ENCODE measurements at regions not wholly inside any gene's neighbourhood (a gene's known extent, or its start where the extent isn't known, plus 50 kb on each side); places are given as distances from the start of the nearest gene placed in this dataset.
"Not testable (repeated sequence)": the region's sequence is repeated elsewhere in the genome, so short reads cannot be mapped to it uniquely, and the experiment has no call there.

GRCh38 chr2:171266102-171266501 is 105.4 kb upstream of the TLK1 start:
- Histone ChIP-seq H3K27me3 (ENCODE audit: control insufficient read depth, insufficient read depth, low read length) (no peaks in the 10 kb centered on the region), H3K9ac (ENCODE audit: low read length) (no peak overlapping the region), H3K36me3 (ENCODE audit: control insufficient read depth, low read depth, low read length) (no peaks in the 10 kb centered on the region), H3K4me3 (ENCODE audit: low read length) (no peak overlapping the region), H3K27ac (ENCODE audit: low read length) (no peak overlapping the region), H3K9me3 (ENCODE audit: control insufficient read depth, low read depth, low read length) (no peaks in the 10 kb centered on the region), H3K4me1 (ENCODE audit: control insufficient read depth, low read depth, low read length) (peaks cover 17% of the 10 kb centered on the region)

DNA sequence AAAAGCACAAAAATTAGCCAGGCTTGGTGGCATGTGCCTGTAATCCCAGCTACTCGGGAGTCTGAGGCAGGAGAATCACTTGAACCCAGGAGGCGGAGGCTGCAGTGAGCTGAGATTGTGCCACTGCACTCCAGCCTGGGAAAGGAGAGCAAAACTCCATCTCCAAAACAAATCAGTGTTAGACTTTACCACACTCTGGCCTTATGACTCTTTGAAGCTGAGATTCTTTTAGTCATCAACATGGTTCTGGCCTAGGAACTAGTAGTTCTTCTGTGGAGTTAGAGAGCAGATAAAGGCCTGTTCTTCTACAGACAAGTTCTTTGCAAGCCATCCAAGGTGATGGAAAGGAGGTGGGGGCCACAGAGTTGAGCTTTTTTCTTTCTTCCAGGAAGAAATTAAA is 100.8 kb upstream of the TLK1 start:
- not testable (repeated sequence) for H3K36me3 ChIP-seq (ENCODE audit: control insufficient read depth, low read depth, low read length); H3K27me3 ChIP-seq (ENCODE audit: control insufficient read depth, insufficient read depth, low read length); H3K9me3 ChIP-seq (ENCODE audit: control insufficient read depth, low read depth, low read length); H3K4me3 ChIP-seq (ENCODE audit: low read length); H3K9ac ChIP-seq (ENCODE audit: low read length); H3K27ac ChIP-seq (ENCODE audit: low read length)
- H3K4me1 ChIP-seq (ENCODE audit: control insufficient read depth, low read depth, low read length): peaks cover 28% of the 10 kb centered on the region

DNA sequence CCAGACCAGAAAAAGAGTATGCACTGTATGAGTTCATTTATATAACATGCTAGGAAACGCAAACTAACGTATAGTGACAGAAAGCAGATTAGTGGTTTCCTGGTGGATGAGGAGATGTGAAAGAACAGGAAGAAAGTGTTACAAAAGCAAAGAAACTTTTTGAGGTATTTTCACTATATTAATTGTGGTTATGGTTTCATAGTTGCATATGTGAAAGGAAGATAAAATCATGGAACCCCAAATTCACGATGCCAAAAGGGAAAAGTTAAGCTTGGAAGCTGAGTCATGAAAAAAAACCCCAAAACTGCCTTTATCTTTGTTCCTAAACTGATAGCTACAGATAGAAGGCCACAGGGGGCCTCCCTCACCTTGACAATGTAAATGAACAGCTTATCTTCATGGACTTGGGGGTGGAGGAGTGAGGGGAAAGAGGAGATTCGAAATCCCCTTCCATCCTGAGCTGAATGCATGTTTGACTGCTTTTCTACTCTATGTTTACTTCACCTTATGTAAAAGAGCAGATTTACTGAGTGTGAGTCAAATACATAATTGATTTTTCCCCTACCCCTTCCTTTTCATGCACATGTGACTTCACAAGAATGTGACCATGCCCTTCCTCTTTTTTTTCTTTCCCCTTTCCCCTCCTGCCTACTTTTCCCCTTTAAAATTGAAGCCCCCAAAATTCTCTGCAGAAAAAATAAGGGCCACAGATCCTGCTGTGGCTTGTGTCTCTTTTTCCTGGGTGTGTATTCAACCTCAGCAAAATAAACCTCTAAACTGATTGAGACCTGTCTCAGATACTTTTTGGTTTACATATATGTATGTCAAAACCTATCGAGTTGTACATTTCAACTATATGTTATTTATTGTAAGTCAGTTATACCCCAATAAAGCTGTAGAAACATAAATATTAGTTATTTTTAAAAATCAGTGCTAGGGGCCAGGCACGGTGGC is 100.1 kb upstream of the TLK1 start:
- H3K27me3 ChIP-seq (ENCODE audit: control insufficient read depth, insufficient read depth, low read length): no peaks in the 10 kb centered on the region
- peak overlapping the region; percentile 30 for H3K4me3 ChIP-seq (ENCODE audit: low read length)
- peaks cover 28% of the 10 kb centered on the region for H3K4me1 ChIP-seq (ENCODE audit: control insufficient read depth, low read depth, low read length)
- peak overlapping the region; percentile 71 for H3K27ac ChIP-seq (ENCODE audit: low read length)
- no peaks in the 10 kb centered on the region for H3K36me3 ChIP-seq (ENCODE audit: control insufficient read depth, low read depth, low read length)
- peak overlapping the region; percentile 34 for H3K9ac ChIP-seq (ENCODE audit: low read length)
- no peaks in the 10 kb centered on the region for H3K9me3 ChIP-seq (ENCODE audit: control insufficient read depth, low read depth, low read length)

DNA sequence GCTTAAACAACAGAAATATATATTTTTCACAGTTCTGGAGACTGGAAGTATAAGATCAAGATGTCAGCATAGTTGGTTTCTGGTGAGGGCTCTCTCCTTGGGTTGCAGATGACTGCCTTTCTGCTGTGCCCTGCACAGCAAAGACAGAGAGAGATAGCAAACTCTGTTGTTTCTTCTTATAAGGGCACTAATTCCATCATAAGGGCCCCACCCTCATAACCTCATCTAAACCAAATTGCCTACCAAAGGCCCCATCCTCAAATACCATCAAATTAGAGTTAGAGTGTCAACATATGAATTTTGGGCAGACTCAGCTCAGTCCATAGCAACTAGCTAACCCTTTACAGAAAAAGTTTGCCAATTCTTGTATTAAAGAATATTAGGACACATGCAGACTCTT is 94.0 kb upstream of the TLK1 start:
- Histone ChIP-seq H3K4me3 (ENCODE audit: low read length) (no peak overlapping the region), H3K36me3 (ENCODE audit: control insufficient read depth, low read depth, low read length) (no peaks in the 10 kb centered on the region), H3K27me3 (ENCODE audit: control insufficient read depth, insufficient read depth, low read length) (no peaks in the 10 kb centered on the region), H3K27ac (ENCODE audit: low read length) (no peak overlapping the region), H3K9ac (ENCODE audit: low read length) (no peak overlapping the region), H3K9me3 (ENCODE audit: control insufficient read depth, low read depth, low read length) (no peaks in the 10 kb centered on the region), H3K4me1 (ENCODE audit: control insufficient read depth, low read depth, low read length) (peaks cover 5% of the 10 kb centered on the region)

- Histone ChIP-seq H3K9me3 (ENCODE audit: control insufficient read depth, low read depth, low read length) (no peaks in the 10 kb centered on the region), H3K9ac (ENCODE audit: low read length) (no peak overlapping the region), H3K4me3 (ENCODE audit: low read length) (no peak overlapping the region), H3K27ac (ENCODE audit: low read length) (no peak overlapping the region), H3K27me3 (ENCODE audit: control insufficient read depth, insufficient read depth, low read length) (no peaks in the 10 kb centered on the region), H3K36me3 (ENCODE audit: control insufficient read depth, low read depth, low read length) (no peaks in the 10 kb centered on the region), H3K4me1 (ENCODE audit: control insufficient read depth, low read depth, low read length) (peaks cover 5% of the 10 kb centered on the region)
Measured at GRCh38 chr2:171253900-171254650, 93.4 kb upstream of the TLK1 start.

GRCh38 chr2:171253279-171253678 is 92.6 kb upstream of the TLK1 start:
- H3K27me3 ChIP-seq (ENCODE audit: control insufficient read depth, insufficient read depth, low read length): no peaks in the 10 kb centered on the region
- no peaks in the 10 kb centered on the region for H3K36me3 ChIP-seq (ENCODE audit: control insufficient read depth, low read depth, low read length)
- no peak overlapping the region for H3K4me3 ChIP-seq (ENCODE audit: low read length)
- H3K9ac ChIP-seq (ENCODE audit: low read length): no peak overlapping the region
- no peaks in the 10 kb centered on the region for H3K9me3 ChIP-seq (ENCODE audit: control insufficient read depth, low read depth, low read length)
- H3K27ac ChIP-seq (ENCODE audit: low read length): no peak overlapping the region
- peaks cover 2% of the 10 kb centered on the region for H3K4me1 ChIP-seq (ENCODE audit: control insufficient read depth, low read depth, low read length)

- no peaks in the 10 kb centered on the region for H3K4me1 ChIP-seq (ENCODE audit: control insufficient read depth, low read depth, low read length)
- no peak overlapping the region for H3K4me3 ChIP-seq (ENCODE audit: low read length)
- H3K9me3 ChIP-seq (ENCODE audit: control insufficient read depth, low read depth, low read length): peaks cover 15% of the 10 kb centered on the region
- no peaks in the 10 kb centered on the region for H3K27me3 ChIP-seq (ENCODE audit: control insufficient read depth, insufficient read depth, low read length)
- H3K27ac ChIP-seq (ENCODE audit: low read length): no peak overlapping the region
- H3K9ac ChIP-seq (ENCODE audit: low read length): no peak overlapping the region
- H3K36me3 ChIP-seq (ENCODE audit: control insufficient read depth, low read depth, low read length): no peaks in the 10 kb centered on the region
Measured at GRCh38 chr2:171249689-171250088, 89.0 kb upstream of the TLK1 start.

- peaks cover 15% of the 10 kb centered on the region for H3K9me3 ChIP-seq (ENCODE audit: control insufficient read depth, low read depth, low read length)
- H3K9ac ChIP-seq (ENCODE audit: low read length): no peak overlapping the region
- H3K4me1 ChIP-seq (ENCODE audit: control insufficient read depth, low read depth, low read length): peaks cover 5% of the 10 kb centered on the region
- no peak overlapping the region for H3K27ac ChIP-seq (ENCODE audit: low read length)
- no peaks in the 10 kb centered on the region for H3K36me3 ChIP-seq (ENCODE audit: control insufficient read depth, low read depth, low read length)
- no peak overlapping the region for H3K4me3 ChIP-seq (ENCODE audit: low read length)
- no peaks in the 10 kb centered on the region for H3K27me3 ChIP-seq (ENCODE audit: control insufficient read depth, insufficient read depth, low read length)
Measured at GRCh38 chr2:171247741-171248662, 87.3 kb upstream of the TLK1 start.

DNA sequence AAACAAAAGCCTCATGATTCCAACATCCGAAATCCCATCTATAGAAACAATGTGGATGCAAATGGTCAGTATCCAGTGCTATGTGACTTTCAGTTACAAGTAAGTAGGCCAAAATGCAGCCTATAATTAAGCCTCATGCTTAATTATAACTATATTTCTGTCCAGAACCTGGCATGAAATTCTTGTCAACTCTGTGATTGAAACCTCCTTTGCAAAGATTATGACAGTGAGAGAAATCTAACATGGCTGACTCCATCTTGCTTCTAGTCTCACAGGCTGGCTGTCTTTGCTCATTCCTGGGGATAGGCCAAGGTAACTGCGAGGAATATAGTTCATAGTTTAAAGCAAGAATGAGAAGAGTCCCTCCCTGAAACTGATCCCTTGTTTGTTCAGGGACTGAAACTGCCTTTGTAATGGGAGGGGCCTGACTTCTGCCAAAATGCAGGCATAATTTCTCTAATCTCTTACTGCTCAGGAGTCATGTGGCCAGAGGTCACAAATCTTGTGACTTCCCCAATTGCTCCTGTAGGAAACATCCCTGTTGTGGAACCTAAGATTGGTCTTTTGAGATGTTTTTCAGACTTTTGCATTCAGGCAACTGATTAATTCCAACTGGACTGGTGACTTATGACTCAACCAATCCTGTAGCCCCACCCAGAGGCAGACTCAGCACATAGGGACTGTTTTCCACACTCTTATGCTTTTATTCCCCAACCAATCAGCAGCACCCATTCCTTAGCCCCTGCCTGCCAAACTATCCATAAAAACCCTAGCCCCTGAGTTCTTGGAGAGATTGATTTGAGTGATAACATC is 84.5 kb upstream of the TLK1 start:
- Histone ChIP-seq H3K9ac (ENCODE audit: low read length) (no peak overlapping the region), H3K36me3 (ENCODE audit: control insufficient read depth, low read depth, low read length) (no peaks in the 10 kb centered on the region), H3K4me1 (ENCODE audit: control insufficient read depth, low read depth, low read length) (peaks cover 5% of the 10 kb centered on the region), H3K27ac (ENCODE audit: low read length) (no peak overlapping the region), H3K4me3 (ENCODE audit: low read length) (no peak overlapping the region), H3K9me3 (ENCODE audit: control insufficient read depth, low read depth, low read length) (peaks cover 15% of the 10 kb centered on the region), H3K27me3 (ENCODE audit: control insufficient read depth, insufficient read depth, low read length) (no peaks in the 10 kb centered on the region)

GRCh38 chr2:171244466-171244969 is 83.8 kb upstream of the TLK1 start:
- Histone ChIP-seq H3K9me3 (ENCODE audit: control insufficient read depth, low read depth, low read length) (peaks cover 15% of the 10 kb centered on the region), H3K27ac (ENCODE audit: low read length) (no peak overlapping the region), H3K36me3 (ENCODE audit: control insufficient read depth, low read depth, low read length) (no peaks in the 10 kb centered on the region), H3K9ac (ENCODE audit: low read length) (no peak overlapping the region), H3K27me3 (ENCODE audit: control insufficient read depth, insufficient read depth, low read length) (no peaks in the 10 kb centered on the region), H3K4me3 (ENCODE audit: low read length) (no peak overlapping the region), H3K4me1 (ENCODE audit: control insufficient read depth, low read depth, low read length) (peaks cover 5% of the 10 kb centered on the region)

All from iPS-18a (cell line).